ENCODE measurements at regions not wholly inside any gene's neighbourhood (a gene's known extent, or its start where the extent isn't known, plus 50 kb on each side); places are given as distances from the start of the nearest gene placed in this dataset.

DNA sequence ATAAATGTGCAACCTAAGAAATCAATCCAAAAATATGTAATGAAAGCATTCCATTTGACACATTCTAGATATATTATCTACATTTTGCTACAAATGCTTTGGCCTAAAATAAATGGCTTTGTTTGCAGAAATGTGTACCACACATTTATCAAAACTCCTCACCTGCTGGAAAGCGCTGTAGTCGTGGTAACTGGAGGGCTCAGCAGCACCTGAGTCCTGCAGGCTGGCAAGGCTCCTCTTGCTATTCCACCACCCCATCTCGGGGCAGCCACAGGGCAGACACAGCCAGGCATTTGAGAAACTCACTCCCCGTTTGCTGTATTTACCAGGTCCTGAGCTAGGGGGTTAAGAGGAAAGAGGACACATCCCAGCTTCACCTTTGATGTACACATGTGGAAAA, 68.1 kb upstream of the TOMM7 start:
- TF ChIP-seq EZH2 (IDR thresholded peaks at IDR 0.05; ENCODE audit: insufficient read depth, poor library complexity, severe bottlenecking) (no peak), EZH2phosphoT487 (IDR thresholded peaks at IDR 0.05; ENCODE audit: insufficient read depth, low read depth) (no peak)
